ENCODE measurements at regions not wholly inside any gene's neighbourhood (a gene's known extent, or its start where the extent isn't known, plus 50 kb on each side); places are given as distances from the start of the nearest gene placed in this dataset.
"Not testable (repeated sequence)": the region's sequence is repeated elsewhere in the genome, so short reads cannot be mapped to it uniquely, and the experiment has no call there.

DNA sequence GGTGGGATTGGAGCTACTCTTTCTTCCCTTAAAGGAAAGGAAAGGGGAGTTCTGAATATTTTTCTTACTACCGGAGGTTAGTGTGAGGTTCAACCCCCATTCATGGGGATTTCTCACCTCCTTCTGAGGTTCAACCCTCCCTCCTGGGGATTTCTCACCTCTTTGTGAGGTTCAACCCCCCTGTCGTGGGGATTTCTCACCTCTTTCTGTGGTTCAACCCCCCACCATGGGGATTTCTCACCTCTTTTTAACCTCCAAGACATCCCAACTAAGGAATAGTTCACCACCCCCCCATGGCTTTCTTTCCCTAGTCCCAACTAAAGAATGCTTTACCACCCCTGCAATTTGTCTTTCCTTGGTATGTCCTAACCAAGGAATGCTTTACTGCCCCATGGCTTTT, 520.3 kb downstream of the EDEM1 start:
- no peak for DNase-seq

DNA sequence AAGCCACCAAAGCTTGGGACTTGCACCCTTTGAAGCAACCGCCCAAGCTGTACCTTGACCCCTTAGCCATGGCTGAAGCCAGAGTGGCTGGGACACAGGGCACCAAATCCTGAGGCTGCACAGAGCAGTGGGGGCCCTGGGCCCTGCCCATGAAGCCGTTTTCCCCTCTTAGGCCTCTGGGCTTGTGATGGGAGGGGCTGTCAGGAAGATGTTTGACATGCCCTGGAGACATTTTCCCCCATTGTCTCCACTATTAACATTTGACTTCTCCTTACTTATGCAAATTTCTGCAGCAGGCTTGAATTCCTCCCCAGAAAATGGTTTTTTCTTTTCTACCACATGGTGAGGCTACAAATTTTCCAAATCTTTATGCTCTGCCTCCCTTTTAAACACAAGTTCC, 522.2 kb downstream of the EDEM1 start:
- no peak for DNase-seq

DNA sequence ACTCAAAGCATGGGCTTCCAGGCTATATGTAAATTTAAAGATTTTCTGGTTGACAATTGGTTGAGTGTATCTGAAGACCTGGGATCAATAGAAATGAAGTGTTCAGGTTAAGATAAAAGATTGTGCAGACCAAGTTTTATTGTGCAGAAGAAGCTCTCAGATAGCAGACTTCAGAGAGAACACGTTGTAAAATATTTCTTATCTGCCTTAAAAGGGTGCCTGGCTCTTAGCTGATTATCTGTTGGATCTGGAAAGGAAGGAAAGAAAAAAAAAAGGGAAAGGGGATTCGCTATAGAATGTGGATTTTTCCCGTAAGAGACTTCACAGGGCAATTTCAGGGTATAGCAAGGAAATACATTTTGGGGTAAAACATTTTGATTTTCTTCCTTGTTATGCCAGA, 523.2 kb downstream of the EDEM1 start:
- DNase-seq: no peak

DNA sequence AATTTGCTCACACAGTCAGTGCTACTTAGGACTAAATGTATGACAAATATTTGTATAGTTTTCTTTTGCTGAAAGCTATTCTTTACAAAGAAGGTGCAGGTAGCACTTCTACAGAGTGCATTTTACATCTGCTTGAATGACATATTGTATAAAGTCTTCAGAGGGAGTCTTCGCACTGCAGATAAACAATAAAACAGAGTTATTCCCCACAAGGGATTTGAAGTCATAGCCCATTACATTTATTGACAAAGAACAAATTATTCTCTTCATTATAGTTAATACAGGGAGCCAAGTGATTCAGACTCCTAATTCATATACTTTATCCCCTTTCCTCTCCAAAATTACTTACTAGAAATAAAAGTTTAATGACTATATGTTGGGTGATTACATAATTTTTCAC, 529.7 kb downstream of the EDEM1 start:
- no peak for DNase-seq

DNA sequence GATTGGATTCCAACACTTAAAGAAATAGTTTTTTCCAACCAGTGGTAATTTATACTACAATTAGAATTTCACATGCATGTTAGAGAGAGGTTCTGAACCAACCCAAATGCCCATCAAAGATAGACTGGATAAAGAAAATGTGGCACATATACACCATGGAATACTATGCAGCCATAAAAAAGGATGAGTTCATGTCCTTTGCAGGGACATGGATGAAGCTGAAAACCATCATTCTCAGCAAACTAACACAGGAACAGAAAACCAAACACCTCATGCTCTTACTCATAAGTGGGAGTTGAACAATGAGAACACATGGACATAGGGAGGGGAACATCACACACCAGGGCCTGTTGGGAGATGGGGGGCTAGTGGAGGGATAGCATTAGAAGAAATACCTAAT, 532.2 kb downstream of the EDEM1 start:
- not testable (repeated sequence) for DNase-seq

DNA sequence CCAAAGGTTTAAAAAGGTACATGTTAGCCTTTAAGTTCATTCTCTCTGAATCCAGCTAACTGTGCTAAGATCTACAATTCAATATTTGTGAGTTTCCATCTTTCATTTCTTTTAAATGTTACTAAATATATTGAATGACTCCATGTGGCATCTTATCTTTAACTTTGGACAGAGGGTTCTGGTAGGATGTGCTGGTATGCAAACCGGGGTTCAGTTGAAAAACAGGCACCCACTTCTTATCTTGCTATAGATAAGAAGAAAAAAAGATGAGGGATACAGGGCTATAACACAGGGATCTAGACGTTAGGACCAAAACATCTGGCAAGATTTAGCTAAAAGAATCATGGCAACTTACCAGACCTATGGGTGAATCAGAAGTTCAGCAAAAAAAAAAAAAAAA, 538.3 kb downstream of the EDEM1 start:
- DNase-seq: no peak

DNA sequence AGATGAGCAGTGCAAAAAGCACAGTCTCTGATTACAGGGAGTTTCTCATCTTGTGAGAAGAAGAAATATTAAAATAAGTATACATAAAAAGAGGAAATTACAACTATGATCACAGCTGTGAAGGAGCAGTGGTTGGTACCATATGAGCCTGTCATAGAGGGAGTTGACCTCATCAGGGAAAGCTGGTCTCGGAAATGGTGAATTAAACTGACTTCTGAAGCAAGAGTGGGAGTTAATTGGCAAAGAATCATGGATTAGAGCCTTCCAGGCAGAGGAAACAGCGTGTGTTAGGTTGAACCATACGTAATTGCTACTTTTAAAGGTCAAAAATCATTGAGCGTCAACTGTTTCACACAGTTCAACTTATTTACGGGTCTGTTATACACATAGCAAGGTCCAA, 539.1 kb downstream of the EDEM1 start:
- DNase-seq: no peak

DNA sequence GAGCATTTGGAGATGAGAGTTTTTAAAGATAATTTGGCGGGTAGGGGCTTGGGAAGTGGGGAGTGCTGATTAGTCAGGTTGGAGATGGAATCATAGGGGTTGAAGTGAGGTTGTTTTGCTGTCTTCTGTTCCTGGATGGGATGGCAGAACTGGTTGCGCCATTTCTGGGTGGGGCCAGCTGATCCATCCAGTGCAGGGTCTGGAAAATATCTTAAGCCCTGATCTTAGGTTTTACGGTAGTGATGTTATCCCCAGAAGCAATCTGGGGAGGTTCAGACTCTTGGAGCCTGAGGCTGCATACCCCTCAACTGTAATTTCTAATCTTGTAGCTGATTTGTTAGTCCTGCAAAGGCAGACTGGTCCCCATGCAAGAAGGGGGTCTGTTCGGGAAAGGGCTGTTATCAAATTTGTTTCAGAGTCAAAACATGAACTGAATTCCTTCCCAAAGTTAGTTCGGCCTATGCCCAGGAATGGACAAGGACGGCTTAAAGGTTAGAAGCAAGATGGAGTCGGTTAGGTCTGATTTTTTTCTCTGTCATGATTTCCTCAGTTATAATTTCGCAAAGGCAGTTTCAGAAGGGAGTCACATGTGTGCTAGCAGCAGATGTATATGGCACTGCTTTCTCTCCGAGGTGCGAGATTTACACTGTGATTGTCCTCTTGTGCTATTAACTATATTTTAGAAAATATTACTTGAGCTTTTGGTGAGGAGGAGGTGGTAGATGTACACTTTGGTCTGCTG, 540.4 kb downstream of the EDEM1 start:
- DNase-seq: no peak

DNA sequence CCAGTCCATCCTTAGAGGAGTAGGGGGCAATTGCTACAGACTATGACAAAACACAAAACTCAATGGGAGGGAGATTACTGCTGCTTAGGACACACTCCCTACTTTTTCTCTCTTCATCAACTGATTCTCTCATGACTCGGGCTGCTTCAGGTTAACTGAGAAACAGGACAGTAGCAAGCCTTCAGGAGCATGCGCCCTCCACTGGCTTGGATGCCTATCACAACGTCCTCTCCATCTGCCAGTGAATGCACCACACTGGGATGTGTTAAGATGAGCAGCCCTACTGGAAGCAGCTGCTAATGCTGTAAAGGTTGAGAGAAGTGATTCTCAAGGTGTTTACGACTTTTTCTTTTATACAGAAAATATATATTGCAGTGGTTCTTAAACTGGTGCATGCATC, 542.3 kb downstream of the EDEM1 start:
- no peak for DNase-seq

DNA sequence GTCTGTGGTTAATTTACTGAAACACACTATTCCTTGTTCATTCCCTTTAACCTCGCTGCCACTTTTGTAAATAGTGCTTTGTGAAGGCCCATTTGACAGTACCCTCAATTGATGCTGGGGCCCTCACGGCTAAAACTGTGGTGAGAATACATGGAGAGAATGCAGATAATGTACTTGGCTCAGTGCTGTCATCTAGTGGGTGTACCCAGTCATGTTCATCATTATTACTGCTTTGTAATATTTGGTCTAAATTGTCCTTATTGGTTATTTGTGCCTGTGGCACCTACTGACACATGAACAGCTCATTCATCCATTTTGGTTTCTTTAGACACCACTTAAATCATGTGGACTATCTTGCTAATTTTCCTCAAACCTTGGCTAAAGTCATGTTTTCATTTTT, 543.6 kb downstream of the EDEM1 start:
- DNase-seq: no peak

DNA sequence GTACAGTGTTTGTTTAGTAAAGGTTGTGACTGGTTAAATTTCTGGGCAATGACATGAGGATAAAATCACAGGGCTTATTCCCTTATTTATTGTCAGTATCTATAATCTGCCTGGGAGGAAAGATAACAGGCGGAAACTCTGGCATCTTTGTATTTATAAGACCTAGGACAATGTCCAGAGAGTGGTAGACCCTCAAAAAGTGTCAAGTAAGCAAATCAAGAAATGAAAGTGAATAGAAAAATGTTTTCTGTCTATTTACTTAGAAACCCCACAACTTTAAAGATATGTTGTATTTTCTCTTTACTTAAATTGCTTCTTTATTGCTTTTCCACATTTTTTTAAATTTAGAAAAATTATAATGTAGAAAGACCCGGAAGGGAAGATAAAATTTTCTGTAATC, 544.6 kb downstream of the EDEM1 start:
- no peak for DNase-seq

DNA sequence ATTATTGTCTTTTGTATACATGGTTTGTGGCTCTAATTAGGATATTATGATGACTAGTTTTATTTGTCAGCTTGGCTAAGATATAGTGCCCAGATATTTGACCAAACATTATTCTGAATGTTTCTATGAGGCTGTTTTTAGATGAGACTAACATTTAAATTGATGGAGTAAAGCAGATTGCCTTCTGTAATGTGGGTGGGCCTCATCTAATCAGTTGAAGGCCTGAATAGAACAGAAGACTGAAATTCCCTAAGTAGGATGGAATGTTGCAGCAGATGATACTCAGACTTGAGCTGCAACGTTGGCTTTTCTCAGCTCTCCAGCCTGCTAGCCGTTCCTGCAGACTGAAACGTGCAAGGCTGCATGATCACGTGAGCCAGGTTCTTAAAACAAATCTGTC, 546.5 kb downstream of the EDEM1 start:
- DNase-seq: no peak

DNA sequence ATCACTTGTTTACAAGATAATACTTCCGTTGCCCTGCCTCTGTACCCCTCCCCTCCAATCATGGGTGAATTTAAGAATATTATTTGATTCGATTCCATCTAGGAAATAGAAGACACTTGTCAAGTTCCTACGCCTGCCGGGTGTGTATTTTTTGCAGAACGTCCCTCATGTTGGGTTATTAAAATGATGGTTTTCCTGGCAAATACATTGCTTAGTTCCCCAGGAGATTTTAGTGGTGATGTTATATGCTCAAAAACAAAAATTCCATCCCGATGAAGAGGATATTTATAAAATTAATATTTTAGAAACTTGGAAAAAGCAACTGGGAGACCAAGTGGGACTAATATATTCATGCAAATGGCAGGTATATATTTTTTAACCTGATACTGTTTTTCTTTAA, 548.4 kb downstream of the EDEM1 start:
- no peak for DNase-seq

DNA sequence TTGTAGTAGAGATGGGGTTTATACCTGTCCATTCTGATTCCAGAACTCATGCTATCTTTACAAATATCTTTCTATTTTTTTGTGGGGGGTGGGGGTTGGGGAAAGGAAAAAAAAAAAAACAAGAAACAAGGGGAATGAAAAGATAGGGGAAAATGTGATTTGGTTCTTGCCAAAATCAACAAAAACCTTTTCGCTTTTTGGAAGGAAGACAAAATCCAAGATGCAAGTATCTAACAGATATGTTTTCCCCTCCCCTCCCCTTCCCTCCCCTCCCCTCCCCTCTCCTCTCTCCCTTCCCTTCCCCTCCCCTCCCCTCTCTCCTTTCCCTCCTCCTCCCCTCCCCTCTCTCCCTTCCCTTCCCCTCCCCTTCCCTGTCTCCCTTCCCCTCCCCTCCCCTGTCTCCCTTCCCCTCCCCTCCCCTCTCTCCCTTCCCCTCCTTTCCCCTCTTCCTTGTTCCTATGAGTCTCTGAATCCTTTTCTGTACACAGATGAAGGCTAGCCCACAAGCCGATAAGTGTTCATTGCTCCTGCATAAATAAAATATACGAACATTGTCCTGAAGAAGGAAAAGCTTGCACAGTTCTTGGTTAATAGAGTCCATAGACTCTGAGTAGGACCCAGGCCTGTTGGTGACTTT, 551.9 kb downstream of the EDEM1 start:
- no peak for DNase-seq

DNA sequence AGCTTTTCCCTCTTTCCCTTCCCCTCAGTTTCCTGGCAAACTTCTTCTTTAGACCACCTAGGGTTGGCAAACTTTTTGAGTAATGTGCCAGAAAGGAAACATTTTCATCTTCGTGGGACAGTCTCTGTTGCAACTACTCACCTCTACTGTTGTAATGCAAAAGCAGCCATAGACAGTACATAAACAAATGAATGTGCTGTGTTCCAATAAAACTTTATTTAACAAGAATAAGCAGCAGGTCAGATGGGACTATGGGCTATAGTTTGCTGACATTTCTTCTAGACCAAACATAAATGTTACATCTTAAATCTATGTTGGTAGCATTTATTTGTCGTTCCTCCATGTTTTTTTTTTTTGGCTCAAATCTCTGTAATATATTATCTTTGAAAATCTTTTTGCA, 552.4 kb downstream of the EDEM1 start:
- no peak for DNase-seq

DNA sequence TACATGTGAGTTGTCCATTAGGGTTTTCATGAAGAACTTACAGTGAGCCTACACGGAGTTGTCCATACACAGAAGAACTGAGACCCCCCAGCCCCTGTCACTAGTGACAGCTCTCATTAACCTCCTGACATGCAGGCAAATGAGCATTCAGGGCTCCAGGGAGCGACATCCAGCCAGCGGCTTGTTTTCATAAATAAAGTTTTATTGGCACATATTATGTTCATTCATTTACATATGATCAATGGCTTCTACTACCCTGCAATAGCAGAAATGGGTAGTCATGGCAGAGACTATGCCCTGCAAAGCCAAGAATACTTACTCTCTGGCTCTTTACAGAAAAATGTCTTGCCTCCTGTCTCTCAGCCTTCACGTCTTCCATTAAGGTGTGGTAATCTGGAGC, 553.5 kb downstream of the EDEM1 start:
- no peak for DNase-seq

DNA sequence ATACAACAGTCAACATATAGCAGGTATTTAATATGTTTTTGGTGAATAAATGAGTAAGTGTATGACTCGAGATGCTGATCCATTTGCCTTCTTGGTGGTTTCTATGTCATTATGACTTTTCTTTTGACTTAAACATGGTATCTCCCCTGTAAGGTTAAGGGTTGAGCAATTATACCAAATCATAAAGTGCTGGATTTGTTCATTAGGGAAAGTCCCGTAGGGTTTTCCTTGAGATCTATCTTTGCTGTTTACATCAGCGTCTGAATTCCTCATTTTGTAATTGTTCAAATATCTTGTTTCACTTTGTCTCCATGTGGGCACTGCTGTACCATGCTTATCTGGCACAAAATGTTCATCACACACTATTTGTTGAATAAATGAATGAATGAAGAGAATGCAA, 562.6 kb downstream of the EDEM1 start:
- DNase-seq: no peak

DNA sequence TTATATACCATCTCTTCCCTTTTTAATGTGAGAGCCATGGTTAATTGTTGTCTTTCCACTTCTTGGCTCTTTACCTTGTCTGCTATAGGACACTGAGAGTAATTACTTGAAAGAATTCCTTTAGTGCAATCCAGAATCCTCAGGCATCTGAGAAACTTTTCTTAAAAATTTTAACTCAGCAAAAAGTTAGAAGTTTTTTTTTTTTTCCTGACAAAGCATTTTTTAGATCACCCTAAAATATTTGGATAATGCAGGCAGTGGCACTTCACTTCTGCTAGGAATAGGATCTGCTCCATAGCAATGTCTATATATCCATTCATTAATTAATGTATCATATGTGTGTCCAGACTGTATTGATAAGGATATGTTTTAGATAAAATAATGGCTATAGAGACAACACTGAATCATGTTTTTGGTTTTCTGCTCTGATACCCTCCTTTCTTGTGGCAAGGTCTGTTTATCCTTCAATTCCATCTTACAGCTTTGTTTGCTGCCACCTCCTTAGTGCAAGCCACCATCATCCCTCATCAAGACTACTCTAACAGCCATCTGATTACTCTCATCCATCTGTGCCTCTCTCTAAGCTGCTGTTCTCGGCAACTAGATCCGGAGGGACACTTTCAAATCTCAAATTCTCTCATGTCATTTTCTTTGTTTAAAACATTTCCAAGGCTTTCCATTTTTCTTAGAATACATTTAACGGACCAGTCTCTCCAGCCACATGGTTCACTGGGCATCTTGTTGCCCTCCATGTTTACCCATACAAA, 563.5 kb downstream of the EDEM1 start:
- no peak for DNase-seq

DNA sequence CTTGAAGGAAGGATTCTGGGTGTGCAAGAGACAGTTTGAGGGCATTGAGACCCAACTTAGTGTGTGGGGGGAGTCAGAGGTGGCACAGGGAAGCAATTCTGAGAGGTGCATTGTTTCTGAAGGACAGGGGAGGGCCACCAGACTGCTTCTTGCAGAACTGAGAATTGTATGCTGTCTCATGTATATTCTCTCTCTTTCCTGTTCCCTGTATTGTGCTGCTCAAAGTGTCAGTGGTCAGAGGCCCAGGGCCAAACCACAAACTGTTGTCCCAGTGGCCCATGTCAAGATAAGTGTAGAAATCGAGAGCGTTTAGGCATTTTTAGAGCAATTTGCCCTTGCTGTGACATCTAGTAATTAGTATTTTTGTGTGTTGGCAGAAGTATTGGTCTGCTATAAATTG, 567.1 kb downstream of the EDEM1 start:
- DNase-seq: no peak

DNA sequence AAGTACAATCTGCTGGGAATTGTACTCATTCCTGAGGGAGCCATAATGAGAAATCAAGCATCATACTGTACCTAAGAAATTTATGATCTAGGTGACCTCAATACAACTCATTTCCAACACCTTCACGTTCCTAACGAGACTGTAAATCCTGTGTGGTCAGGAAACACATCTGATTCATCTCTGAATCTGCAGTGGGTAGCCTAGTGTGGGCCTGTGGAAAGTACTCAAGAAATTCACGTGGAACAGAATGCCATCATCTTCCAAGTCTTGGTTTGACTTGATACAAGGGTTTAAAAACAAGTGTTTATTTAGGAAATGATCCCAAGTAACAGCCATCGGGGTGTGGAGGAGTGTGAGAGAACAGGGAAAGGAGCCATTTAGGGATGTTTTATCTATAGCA, 568.9 kb downstream of the EDEM1 start:
- DNase-seq: no peak

DNA sequence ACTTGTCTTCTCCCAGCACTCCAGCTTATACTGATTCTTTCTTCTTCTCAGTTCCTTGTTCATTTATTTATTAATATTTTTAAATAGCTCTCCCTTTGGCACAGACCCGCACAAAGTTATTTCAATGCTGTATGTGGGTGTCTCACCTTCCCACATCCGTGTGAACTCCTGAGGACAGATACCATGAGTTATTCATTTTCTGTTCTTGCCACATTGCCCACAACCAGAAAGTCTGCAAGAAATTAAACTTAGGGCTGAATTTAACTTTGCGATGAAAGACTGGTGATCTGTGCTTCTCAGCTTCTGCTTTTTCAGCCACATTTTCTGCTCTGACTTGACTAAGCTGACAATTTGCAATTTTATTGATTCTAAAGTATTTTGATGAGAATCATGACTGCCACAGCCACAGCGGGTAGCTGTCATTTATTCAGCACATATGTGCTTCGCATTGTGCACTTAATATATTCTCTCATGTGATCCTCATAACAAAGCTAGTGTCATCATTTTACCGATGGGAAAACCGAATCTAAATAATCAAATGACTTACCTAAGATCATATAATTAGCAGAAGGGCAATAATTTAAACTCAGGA, 569.8 kb downstream of the EDEM1 start:
- no peak for DNase-seq

DNA sequence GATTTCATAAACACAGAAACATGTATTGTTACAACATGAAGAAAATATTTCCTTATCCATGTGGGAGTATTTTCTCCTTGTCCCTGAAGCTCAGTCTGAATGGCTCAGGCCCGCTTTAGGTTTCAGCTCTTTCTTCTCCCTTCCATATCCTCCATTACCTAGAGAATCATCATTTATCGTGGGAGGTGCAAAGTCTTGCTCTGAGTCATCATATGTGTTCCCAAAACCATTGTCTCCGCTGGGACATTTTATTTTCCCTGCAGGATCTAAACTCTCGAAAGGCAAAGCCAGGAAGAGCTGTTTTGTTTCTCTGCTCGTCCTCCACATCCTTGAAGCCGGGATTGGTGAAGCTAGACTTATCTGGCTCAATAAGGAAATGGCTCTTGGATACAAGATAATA, 571.2 kb downstream of the EDEM1 start:
- no peak for DNase-seq

DNA sequence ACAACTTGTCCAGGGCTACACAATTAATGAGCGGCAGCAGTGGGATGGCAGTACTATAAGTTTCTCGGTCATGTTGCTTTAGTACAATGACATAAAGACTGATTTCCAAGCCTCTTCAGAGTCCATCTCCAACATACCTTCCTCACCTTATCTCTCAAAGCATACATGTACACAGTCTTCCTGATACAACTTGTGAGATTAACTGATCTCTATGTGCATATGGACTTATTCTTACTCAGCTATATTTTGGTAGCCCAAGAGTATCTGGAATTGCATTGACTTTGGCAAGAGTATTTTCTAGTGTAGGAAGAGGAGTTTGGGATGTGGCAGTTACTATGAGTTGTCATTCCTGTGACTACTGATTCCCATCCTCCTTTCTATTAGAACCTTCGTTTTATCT, 575.0 kb downstream of the EDEM1 start:
- DNase-seq: no peak

DNA sequence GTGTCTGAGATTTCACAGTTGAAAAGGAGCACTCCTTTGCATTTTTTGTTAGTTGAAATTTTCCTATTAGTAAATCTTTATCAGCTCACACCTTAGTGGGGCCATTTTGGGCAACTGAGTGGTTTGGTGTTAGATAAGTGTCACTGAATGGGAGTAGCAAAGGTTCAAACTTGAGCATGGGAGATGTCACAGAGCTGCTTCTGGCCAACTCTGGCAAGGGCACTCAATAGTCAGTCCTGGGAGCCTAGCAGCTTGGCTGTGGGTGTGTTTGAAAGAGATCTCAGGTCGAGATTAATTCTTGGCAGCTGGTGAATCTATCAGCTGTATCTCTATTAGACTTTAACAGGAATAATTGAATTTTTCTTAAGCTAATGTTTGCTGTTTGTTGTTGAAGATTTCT, 579.3 kb downstream of the EDEM1 start:
- no peak for DNase-seq
